T-helper 1 cell treated with Interleukin-12 subunit alpha and Interleukin-12 subunit beta and Interleukin-4 antibody, amounts not matched to agents 30 ng/mL and 1 ng/mL, for 36 hours (primary cell): ENCODE measurements at regions not wholly inside any gene's neighbourhood (a gene's known extent, or its start where the extent isn't known, plus 50 kb on each side); places are given as distances from the start of the nearest gene placed in this dataset.

Source experiments
- intact Hi-C: fragments of 100-400 bp; cut with micrococcal nuclease; formaldehyde crosslinking; loops from one replicate; pipeline ENCODE4 v1.15.1; 2024

GRCh38 chr2:65746931-65747675, 314.7 kb upstream of the SPRED2 start:
- intact Hi-C loops: no loop called here

GRCh38 chr2:65744477-65745200, 312.2 kb upstream of the SPRED2 start:
- intact Hi-C loops: no loop called here

DNA sequence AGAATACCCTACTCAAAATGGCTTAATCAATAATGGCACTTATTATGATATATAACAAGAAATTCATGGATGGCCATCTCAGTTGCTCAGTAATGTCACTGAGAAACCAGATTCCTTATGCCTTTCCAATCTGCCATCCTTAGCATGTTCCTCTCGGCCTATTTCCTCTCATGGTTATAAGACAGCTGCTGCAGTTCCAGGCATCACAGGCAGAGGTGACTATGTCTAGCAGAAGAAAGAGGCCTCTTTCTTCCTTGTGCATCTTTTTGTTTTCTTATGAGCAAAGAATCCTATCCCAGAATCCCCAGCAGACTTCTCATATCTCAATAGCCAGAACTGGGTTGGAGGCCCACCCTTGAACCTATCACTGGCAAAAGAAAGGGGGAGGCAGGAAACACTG, 310.6 kb upstream of the SPRED2 start:
- intact Hi-C loops: no loop called here

- intact Hi-C loops: no loop called here
Observed at GRCh38 chr2:65739927-65740326, 307.5 kb upstream of the SPRED2 start.

- intact Hi-C loops: no loop called here
Observed at GRCh38 chr2:65737452-65738011, 305.1 kb upstream of the SPRED2 start.

DNA sequence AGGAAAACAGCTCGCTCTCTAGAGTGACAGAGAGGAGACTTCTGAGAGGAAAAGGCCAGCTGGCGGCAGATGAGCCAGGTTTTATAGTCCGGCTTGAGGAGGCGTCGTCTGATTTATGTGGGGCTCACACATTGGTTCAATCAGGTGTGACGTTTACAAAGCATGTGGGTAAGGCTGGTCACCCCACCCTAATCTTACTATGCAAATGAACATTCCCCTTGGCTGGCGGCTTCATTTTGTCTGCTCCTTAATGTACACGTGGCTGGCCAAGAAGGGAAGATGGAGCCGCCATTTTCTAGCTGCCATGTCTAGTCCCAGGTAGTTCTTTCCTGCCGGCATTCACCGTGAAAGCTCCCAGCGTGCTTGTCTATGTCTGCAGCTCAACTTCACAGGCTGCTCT, 299.1 kb upstream of the SPRED2 start:
- intact Hi-C loops: no loop called here

GRCh38 chr2:65730186-65730585, 297.8 kb upstream of the SPRED2 start:
- intact Hi-C loops: no loop called here

DNA sequence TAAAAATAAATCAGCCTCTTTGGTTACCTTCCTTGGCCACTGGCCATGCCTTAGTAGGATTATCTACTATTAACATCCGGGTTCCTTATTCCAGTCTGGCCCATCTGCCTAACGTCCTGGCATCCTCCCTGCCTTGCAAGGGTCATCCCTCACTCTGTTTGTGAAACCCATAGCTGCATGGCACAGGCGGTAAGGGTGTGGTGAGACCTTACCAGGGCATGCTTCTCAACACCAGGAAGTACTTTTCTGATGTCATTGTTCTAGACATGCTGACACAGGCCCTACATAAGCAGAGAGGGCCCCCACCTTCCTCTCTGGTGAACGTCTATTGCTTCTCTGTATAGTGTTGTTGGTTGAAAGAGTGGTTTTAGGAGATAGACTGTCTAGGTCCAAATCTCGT, 296.8 kb upstream of the SPRED2 start:
- intact Hi-C loops: no loop called here

DNA sequence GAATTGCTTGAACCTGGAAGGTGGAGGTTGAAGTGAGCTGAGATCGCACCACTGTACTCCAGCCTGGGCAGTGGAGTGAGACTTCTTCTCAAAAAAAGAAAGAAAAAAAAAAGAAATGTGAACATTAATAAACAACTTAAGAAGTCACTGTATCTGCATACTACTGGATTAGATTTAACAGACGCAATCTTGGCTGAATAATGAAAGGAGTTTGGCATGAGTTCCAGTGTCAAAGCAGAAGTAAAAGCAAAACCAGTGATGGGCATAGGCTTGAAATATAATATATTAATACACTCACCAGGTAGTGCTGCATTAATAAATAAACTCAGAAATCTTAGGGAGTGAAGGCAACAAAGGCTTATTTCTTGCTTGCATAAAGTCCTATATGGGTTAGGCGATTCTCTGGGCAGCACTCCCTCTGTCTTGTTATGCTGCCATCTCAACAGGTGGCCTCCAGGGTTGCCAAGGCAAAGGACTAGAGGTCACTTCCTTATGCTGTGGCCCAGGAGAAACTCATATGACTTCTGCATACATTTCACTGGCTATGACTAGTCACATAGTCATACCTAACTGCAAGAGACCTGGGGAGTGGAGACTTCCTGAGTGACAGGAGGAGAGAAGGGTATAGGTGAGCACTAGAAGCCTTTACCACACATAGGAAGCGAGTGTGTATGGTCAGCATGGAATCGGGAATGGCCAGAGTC, 296.2 kb upstream of the SPRED2 start:
- intact Hi-C loops: no loop called here

DNA sequence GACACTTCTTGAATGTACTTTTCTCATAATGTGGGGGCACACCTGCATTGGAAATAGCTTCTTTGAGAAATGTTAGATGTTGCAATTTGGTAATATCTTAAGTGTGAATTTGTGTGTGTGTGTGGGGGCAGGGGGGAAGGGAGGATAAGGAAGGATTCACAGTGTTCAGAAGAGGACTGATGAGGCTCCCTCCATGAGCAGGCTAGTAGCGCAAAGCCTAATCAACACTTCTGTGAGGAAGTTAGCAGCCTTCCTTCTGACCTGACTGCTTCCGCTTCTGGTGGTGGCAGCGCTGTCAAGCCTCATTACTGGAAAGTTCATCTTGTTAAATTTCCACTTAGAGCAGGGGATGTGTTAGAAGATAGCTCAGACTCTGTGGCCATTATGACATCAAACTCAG, 295.4 kb upstream of the SPRED2 start:
- intact Hi-C loops: no loop called here

- intact Hi-C loops: no loop called here
Observed at GRCh38 chr2:65727381-65727780, 295.0 kb upstream of the SPRED2 start.

DNA sequence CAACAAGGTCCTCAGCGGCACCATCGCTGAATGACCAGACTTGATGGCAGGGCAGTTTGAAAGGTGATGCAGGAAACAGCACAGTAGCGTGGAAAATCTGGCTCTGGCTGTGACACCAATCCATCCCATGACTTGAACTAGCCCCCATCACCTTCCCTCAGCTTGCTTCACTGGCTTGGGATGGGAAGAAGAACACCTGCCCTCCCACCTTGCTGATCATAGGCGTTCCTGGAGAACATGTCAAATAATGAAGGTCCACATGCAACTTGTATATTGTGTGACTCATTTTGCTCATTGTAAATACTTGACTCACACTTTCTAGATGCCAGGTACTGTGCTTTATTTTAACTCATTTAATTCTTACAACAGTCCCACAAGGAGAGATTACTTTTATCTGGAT, 292.4 kb upstream of the SPRED2 start:
- intact Hi-C loops: no loop called here

- intact Hi-C loops: no loop called here
Observed at GRCh38 chr2:65724336-65724735, 291.9 kb upstream of the SPRED2 start.

GRCh38 chr2:65722028-65722778, 289.8 kb upstream of the SPRED2 start:
- intact Hi-C loops: no loop called here

- intact Hi-C loops: no loop called here
Observed at GRCh38 chr2:65716698-65717097, 284.3 kb upstream of the SPRED2 start.

- intact Hi-C loops: no loop called here
Observed at GRCh38 chr2:65715323-65715722, 282.9 kb upstream of the SPRED2 start.

- intact Hi-C loops: no loop called here
Observed at GRCh38 chr2:65714866-65715265, 282.5 kb upstream of the SPRED2 start.

DNA sequence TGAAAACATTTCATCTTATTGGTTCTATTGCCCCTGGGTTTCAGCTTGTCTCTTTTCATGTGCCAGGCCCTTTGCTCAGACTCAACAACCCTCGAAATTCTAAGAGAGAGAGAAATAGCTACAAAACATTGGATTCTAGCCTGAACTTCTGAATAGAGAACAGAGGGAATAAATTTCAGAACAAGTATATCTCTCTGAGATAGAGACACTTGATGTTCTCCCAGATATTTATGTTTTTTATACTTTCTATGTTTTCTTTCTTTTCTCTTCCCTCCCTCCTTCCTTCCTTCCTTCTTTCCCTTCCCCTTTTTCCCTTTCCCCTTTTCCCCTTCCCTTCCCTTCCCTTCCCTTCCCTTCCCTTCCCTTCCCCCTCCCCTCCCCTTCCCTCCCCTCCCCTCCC, 279.5 kb upstream of the SPRED2 start:
- intact Hi-C loops: no loop called here

DNA sequence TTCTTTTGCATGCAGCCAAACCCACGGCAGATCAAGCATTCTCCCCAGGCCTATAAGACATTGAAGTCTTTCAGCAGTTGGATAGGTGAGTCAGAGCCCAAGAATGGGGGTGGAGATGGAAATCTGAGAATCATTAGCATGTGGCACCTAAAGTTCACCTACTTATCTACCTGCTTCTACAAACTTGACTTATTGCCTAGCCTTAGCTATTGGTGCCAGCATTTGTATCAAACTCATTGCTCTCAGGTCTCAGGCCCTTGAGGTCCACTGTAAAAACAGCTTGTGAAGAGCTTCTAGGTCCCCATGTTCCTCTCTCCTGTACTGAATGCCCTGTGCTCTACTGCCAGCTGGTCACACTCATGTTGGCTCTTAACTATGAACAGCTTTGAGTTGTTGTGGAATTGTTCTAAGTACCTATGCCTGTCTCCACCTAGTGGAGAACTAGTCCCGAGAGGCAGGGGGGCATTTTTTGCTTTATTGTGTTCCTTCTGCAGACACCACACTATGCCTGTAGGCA, 278.4 kb upstream of the SPRED2 start:
- intact Hi-C loops: no loop called here

- intact Hi-C loops: no loop called here
Observed at GRCh38 chr2:65710356-65710755, 278.0 kb upstream of the SPRED2 start.

GRCh38 chr2:65708086-65708485, 275.7 kb upstream of the SPRED2 start:
- intact Hi-C loops: no loop called here
